Stimulated activated CD8-positive, alpha-beta memory T cell treated with anti-CD3 and anti-CD28 coated beads, Interleukin-12 subunit alpha, Interleukin-12 subunit beta, amount 100 ng/mL, for 24 hours (primary cell): ENCODE measurements at regions not wholly inside any gene's neighbourhood (a gene's known extent, or its start where the extent isn't known, plus 50 kb on each side); places are given as distances from the start of the nearest gene placed in this dataset.
"Not testable (repeated sequence)": the region's sequence is repeated elsewhere in the genome, so short reads cannot be mapped to it uniquely, and the experiment has no call there.

Experiments used
- DNase-seq: peaks from one replicate; pipeline ENCODE4 v3.0.0-alpha.2; 2020; ENCODE audit errors: extremely low read depth

DNA sequence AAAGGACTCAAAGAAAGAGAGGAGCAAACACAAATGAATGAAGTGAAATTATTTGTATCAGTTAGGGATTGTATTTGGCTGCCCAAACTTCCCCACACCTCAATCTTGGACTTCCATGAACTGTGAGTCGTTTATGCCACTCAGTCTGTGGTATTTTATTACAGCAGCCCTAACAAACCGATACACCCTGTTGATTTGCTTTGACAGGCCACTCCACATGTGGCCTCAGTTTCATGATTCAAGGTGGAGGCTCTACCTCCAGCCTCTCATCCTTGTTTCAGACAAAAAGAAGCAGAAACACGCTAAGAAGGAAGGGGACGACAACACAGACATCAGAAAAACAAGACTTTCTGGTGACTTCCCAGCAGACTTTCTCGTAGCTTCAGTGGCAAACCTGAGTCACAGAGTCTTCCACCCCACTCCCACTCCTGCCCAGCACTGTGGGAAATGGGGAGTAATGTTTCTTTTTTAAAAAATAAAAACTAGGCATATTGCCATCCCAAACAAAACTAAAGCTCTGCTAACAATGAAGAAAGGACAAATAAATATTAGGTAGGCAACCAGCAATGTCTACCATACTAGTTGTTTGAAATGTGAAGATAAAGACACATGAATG is 52.2 kb upstream of the ABCA1 start:
- DNase-seq = no peak

DNA sequence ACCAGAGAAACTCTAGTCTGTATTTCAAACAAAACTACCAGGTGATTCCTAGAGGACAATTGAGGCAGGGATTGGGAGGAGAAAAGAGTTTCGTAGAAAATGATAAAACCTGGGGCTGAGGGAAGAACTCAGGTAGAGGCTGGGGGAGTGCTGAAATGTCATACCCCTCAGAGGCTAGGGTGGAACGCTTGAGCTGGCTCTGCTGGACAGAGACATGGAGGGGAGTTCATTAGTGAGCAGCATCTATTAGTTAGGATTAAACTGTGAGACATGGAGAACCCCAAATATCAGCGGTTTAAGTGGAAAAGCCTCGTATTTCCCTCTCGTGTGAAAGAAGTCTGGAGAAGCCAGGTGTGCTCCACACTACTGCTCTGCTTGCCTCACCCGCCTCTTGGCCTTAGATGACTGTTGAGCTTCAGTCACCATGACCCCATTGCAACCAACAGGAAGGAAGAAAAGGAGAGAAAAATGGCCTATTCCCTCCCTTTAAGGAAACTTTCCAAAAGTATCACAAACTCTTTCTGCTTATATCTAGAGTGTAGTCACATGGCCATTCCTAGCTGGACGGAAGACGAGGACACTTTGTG is 53.7 kb upstream of the ABCA1 start:
- DNase-seq = no peak

DNA sequence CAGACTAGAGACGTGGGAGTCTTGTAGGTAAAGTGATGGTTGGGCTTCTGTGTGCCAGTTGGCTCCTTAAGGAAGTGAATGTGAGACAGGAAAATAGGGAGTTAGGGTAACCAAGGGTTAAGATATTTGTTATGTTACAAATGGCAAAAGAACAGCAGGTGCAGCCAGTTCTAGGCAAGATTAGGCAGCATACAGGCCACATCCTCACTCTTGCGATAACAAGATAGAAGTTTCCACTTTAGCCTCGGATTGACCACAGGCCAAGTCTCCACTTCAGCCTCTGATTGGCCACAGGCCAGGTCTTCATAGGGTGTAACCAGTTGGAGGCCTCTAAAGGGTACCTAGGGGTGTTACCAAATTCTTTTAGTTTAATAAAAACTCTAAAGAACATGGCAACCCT is 54.6 kb upstream of the ABCA1 start:
- DNase-seq = no peak

DNA sequence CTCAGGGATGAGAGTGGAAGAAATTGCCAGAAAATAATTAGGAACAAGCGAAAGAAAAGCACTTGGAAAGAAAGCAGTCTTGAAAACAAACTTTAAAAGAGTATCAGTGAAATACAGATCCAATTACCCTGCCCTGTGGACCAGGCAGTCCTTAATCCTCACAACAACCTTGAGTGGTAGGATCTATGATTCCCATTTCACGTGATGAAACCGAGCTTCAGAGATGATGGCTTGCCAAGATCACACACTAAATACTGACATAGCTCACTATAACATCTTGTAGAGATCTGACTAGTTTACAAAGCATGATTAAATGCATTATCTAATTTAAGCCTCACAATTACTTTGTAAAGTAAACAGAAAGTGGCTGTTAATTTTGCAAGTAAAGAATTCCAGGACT is 55.5 kb upstream of the ABCA1 start:
- DNase-seq = no peak

DNA sequence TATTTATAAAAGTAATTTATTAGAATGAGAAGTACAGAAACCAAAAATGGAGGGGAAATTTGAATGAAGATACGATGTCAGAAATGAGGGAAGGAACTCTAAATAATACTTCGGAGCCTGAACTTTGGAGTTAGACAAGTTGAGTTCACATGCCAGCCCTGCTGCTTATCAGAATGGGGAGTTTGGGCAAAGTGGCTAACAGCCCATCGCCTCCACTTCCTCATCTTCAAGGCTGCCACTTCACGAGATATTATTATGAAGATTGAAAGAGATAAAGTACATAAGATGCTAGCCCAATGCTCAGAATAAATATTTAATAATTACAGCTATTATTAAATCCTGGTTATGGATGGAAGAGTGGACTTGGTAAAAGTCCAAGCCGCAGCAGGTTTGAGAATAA is 56.2 kb upstream of the ABCA1 start:
- no peak for DNase-seq

DNA sequence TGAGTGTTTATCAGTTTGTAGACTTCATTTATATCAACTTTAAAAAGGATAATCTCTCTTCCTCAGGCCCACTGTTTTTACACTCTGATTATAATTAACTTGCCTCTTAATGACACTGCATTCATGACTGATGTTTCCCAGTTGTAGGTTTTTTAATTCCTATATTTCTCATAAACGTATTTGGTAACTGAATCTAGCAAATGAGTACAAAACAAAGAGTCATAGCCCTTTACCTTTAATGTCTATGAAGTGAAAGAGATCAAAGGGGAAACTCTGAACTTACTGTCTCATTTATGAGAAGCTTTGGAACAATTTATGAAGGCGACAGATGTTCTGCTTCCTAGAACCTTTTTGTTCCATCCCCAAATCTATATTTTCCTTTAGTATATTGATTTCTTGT is 56.6 kb upstream of the ABCA1 start:
- no peak for DNase-seq

DNA sequence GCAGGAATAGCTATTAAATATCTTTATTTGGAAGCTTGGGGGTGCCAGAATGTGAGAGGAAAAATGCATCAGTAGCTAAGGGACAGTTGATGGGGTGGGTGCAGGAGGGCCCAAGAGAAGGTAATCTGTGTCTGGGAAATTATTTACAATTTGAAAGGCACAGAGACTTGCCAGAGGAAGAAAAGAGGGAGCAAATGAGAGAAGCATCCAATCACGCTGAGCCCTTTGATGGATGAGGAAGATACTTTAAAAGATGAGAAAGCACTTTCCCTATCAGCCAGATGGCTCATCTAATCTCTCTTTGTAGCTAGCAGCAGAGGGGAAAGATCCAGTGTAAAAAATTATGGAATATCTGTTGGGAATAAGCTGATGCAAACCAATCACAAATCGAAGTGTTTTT is 57.0 kb upstream of the ABCA1 start:
- DNase-seq = no peak

DNA sequence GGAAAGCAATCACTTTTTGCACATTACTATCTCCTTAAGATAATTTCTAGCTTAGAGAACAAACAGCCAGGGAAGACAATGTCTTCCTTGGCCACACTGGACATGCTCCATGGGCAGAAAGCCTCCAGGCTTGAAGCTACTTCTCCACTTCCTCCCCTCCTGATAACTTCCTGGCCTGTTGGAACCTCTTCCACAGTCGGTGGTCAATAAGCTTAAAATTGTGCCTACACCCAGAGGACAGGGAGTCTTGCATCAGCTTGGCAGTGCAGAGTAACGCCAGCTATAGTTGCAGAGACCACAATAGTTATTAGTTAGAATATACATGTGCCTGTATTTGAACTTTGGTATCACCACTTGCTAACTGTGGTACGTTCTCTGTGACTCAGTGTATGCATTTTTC is 58.1 kb upstream of the ABCA1 start:
- no peak for DNase-seq

DNA sequence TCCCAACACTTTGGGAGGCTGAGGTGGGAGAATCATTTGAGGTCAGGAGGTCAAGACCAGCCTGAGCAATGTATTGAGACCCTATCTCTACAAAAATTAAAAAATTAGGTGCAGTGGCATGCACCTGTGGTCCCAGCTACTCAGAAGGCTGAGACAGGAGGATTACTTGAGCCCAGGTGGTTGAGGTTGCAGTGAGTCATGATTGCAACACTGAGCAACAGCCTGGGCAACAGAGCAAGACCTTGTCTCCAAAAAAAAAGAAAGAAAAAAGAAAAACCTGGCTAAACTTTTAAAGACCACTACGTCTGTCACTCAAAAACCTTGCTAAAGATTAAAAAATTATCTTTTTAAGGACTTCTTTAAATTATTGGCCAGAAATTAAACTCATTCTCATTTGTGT is 59.8 kb upstream of the ABCA1 start:
- DNase-seq = no peak

DNA sequence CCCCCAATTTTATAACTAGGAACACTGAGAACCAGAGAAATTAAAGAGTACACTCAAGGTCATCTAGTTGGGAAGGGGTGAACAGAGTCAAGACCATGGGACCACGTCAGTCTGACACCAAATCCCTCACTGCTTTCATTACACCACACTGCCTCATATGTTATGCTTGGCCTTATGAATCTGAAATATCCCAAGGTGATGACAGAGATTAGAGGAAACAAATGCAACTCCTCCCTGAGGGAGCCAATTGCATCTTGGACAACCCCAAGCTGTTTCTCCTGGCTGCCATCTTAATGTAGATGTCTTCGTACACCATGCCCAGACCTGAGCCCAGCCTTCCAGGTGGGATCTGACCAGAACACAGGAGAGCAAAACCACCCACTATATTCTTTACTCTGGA is 60.6 kb upstream of the ABCA1 start:
- DNase-seq = no peak

DNA sequence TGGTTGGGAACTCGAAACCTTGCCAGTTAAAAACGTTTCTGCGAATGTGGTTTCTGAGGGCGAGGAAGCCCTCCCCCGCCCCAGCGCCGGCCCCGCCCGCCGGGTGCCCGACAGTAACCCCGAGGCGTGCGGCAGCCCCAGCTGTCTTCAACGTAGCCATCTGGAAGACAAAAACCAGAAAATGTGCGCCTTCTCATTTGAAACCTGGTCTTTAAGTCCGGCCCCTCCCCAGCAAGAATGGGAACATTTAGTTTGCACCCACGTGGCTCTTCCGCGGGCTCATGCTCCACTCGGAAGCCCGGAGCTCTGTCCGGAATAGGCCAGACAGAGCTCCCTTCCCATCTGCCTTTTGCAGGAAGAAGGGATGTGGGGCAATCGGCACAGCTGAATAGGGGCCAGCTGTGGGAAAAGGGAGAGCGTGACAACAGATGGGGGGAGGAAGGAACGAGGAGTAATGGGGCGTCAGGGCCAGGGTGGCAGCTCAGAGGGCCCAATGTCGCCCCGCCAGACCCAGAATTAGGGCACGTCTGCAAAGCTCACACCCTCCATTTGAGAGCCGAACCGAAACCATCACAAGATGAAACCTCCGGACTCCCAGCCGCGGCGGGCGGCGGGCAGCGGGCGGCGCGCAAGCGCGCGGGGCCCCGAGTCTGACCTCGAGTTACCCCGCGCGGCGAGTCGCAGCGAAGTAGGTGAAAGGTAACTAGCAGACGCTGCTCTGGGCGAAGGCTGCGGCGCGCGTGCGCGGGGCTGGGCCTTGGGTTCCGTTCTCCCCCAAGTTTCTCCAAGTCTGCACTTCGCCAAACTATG is 63.4 kb upstream of the ABCA1 start:
- DNase-seq = peak; percentile 65

DNA sequence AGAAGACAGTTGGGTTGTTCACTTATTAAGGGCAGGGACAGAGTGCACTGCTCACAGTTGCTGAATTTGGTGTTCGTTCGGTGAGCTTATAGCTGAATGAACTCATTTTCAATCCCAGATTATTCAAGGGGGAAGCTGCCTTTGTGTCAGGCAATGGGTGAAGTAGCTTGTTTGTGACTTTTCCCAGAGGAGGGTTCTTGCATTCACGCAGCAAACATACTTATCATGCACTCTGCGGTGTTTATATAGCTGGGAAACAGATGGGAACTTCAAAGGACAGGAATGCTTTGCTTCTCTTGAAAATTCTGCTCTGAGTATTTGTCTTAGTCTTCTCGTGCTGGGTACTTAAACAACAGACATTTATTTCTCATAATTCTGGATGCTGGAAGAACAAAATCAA is 64.7 kb upstream of the ABCA1 start:
- DNase-seq = no peak

DNA sequence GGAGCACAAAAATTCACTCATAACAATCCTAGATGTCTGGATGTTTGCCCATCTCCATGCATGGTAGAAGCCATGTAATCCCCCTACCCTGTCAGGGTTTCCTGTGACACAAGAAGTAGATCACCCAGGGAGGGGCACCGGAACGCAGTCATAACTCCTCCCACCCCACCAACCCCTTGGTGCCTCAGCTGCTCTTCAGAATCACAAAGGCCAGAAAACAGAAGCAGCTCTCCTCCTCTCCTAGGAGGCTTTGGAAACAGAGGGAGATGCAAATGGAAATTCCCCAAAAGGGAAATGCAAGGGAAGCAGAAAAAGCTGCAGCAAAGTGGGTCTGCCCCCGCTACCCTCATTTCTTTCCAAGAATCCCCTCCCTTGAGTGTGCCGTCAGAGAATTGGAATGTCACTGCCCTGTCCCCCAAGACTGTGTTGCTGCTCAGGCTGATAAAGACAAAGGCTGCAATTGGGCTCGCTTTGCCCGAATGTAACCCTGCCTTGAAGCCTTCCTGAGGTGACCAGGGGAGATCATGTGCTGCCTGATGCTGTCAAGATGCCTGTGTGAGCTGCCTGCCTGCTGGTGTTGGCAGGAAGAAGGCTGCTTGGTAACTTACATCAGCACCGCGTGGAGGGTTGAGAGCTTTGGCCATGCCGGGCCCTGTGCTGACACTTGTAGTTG is 65.5 kb upstream of the ABCA1 start:
- no peak for DNase-seq

DNA sequence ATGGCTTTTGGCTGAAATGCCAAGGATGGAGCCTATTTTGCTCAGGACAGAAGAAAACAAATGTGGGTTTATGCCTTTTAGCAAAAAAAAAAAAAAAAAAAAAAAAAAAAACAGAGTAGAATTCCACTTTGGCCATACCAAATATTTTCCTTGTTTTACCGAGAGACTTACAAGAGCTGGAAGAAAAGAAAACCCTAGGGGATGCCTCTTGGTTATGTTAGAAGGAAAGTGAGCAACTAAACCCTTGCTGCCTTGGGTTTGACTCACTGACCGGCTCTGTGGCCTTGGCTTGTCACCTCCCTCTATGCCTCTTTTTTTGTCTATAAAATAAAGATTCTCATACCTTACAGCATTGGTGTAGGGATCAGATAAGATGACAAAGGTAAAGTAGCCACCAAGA is 69.6 kb upstream of the ABCA1 start:
- DNase-seq = no peak

DNA sequence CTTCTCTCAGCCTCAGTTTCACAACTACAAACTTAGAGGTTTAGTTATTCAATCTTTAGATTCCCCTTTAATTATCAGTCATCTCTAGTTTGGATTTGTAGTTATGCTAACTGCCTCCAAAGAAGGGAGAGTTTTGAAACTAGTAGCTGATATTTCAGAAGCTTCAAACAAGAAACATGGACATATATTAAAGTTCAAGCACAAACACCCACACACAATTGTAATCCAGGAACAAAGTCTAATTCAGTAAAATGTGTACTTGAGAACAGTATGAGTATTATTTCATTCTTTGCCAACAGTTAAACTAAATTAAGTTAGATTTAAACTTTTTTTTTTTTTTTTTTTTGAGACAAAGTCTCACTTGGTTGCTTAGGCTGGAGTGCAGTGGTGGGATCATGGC is 71.2 kb upstream of the ABCA1 start:
- no peak for DNase-seq

DNA sequence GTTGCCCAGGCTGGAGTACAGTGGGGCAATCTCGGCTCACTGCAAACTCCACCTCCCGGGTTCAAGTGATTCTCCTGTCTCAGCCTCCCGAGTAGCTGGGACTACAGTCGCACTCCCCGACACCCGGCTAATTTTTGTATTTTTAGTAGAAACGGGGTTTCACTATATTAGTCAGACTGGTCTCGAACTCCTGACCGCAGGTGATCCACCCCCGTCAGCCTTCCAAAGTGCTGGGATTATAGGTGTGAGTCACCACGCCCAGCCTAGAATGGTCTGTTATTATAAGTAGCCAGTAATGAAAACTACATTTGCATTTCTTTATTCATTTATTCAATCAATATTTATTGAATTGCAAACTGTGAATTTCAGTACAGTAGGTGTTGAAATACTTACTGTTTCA is 72.6 kb upstream of the ABCA1 start:
- DNase-seq = not testable (repeated sequence)

DNA sequence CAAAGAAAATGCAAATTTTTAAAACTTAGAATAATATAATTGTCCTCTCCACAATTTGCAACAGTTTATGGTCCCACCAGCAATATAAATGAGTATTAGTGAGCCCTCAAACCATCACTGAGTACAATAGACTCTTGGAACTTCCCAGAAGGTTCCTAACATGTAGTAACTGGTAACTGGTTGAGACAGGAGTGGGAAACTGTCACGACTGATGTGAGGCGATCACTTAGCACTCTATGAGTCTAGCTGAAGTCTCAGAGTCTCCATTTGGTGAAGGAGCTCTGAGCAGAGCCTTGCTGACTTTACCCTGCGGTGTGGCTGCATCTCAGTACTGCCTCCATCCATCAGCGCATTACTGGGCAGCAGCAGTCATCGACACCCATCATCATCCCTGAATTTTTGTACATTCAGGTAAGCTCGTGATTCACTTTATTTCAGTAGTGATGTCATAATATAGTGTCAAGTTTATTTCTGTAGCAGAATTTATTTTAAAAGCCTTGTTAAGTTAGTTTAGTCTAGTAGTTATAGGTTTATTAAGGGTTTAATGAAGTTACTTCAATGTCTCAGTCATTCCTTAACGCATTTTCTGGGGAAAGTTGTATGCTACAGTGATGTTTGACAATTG is 76.6 kb upstream of the ABCA1 start:
- no peak for DNase-seq

DNA sequence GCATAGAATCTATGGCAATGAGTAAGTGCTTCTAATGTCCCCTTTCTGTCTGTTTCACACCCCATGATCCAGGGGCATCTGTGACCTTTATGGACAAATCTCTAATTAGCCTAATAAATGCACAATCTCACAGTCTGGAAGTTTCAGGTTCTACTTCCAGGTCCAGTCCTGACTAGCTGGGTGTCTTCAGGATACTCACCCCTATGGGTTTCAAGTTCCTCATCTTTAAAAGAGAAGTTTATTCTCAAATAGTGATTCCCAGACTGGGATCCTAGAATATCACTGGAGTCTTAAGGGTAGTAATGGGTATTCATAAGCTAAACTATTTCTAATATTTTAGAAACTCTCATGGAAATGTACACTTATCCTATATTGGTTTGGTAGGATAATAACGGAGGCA is 77.2 kb upstream of the ABCA1 start:
- DNase-seq = no peak

DNA sequence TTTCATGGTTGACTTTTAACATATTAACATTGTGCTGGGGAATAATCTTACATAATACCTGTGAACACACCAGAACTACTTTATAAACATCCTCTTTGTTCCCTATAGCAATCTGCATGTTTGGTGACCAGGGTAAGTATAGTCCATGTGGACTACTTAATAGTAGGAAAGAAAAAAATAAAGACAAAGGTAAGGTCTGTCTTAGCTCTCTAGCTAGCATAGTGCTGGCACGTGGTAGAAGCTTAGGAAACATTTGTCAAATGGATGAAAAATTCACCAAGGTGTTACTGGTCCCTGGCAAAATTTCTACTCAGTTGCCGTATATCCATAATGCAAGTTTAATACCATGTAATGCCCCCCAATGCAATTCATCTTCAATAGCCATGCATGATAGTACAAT is 78.6 kb upstream of the ABCA1 start:
- no peak for DNase-seq

DNA sequence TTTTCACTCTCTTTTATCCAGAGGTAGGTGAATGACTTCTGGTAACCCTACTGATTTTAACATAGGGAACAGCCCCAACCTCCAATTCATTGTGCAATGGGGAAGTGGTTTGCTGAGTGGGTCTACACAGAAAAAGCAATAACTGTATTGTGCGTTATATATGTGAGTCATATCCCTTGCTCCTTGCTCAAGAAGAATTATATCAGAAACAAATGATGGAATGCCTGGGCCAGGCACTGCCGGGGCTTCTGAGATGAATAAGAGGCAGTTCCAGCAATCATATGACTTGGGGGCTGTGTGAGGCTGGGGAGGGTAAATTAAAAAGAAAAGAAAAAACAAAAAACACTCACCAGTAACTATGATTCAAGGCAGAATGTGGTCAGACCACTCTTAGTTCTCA is 79.2 kb upstream of the ABCA1 start:
- no peak for DNase-seq

DNA sequence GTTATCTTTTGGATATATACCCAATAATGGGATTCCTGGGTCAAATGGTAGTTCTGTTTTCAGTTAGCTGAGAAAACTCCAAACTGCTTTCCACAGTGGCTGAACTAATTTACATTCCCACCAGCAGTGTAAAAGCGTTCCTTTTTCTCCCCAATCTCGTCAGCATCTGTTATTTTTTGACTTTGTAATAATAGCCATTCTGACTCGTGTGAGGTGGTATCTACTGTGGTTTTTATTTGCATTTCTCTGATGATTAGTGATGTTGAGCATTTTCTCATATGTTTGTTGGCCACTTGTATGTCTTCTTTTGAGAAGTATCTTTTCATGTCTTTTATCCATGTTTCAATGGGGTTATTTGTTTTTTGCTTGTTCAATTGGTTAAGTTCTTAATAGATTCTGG is 82.1 kb upstream of the ABCA1 start:
- DNase-seq = not testable (repeated sequence)

DNA sequence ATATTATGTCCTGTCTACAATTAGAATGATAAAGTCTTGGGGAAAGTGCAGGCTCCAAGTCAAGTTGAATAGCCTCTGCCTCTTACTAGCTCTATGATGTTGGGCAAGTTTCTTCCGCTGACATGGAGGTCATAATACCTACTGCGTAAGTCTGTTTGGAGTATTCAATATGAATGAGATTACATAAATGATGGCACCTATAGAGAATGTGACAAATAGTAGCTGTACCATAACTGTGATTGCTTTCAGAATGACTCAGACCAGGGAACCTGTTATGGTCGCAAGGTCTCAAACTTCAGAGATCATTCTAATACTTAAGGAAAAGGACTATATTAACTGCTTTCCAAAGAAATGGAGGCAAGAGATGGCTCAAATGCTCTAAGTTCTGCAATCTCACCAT is 94.0 kb upstream of the ABCA1 start:
- no peak for DNase-seq
